Calu3 (cell line): ENCODE measurements at regions not wholly inside any gene's neighbourhood (a gene's known extent, or its start where the extent isn't known, plus 50 kb on each side); places are given as distances from the start of the nearest gene placed in this dataset.
"Not testable (repeated sequence)": the region's sequence is repeated elsewhere in the genome, so short reads cannot be mapped to it uniquely, and the experiment has no call there.

ENCODE experiments used
- BruUV-seq: library from RNA; stranded (reverse); fragments of 400-500 nt; replicated peaks from 2 replicates; lab custom pipeline; 2021; lab: Mats Ljungman, UMichigan
- CTCF ChIA-PET: fragments of 300-600 bp; sonication (Branson Sonifier 250); formaldehyde crosslinking; loops from one replicate; lab custom pipeline; 2022; ENCODE audit warnings: antibody characterized with exemption; lab: Charles Lee
- DNase-seq: peaks from one replicate; pipeline ENCODE4 v3.0.0; 2022
- H3K27ac Mint-ChIP-seq: one replicate; pipeline ENCODE4 v1.8.0; 2022; ENCODE audit warnings: mixed read lengths; ENCODE audit not compliant: unreplicated experiment
- H3K27me3 Mint-ChIP-seq: one replicate; pipeline ENCODE4 v1.8.0; 2022; ENCODE audit warnings: mixed read lengths; ENCODE audit not compliant: unreplicated experiment
- H3K36me3 Mint-ChIP-seq: one replicate; pipeline ENCODE4 v1.8.0; 2022; ENCODE audit warnings: mild to moderate bottlenecking, moderate library complexity, mixed read lengths; ENCODE audit not compliant: insufficient read depth, unreplicated experiment
- H3K4me1 Mint-ChIP-seq: one replicate; pipeline ENCODE4 v1.8.0; 2022; ENCODE audit warnings: mild to moderate bottlenecking, low read depth, mixed read lengths; ENCODE audit not compliant: unreplicated experiment
- H3K4me3 Mint-ChIP-seq: one replicate; pipeline ENCODE4 v1.8.0; 2022; ENCODE audit warnings: mild to moderate bottlenecking, low read depth, moderate library complexity, mixed read lengths; ENCODE audit not compliant: unreplicated experiment
- H3K9me3 Mint-ChIP-seq: one replicate; pipeline ENCODE4 v1.8.0; 2022; ENCODE audit warnings: low read depth, mixed read lengths; ENCODE audit not compliant: unreplicated experiment
- CTCF ChIP-seq: fragments of 200-600 bp; IDR thresholded peaks from one replicate; pipeline ENCODE4 v1.8.0; 2022; ENCODE audit warnings: antibody characterized with exemption; ENCODE audit not compliant: unreplicated experiment
- intact Hi-C: fragments of 100-400 bp; cut with micrococcal nuclease; formaldehyde crosslinking; loops from one replicate; pipeline ENCODE4 v1.10.0; 2022; ENCODE audit not compliant: unreplicated experiment

GRCh38 chr1:104636581-104636980 lies 886.9 kb downstream of the AMY1C start:
- CTCF ChIA-PET = no interaction called here
- no peaks in the 10 kb centered on the region for H3K4me1 Mint-ChIP-seq
- H3K27ac Mint-ChIP-seq = no peak overlapping the region
- no peak for TF ChIP-seq CTCF
- peaks cover 2% of the 10 kb centered on the region for H3K9me3 Mint-ChIP-seq
- no peak for DNase-seq
- H3K27me3 Mint-ChIP-seq = no peaks in the 10 kb centered on the region
- no TSS peak for BruUV-seq
- H3K4me3 Mint-ChIP-seq = no peak overlapping the region
- no peaks in the 10 kb centered on the region for H3K36me3 Mint-ChIP-seq
- intact Hi-C loops = loop anchor here (10.0 kb wide), 1 partner anchor 692 kb away; no protein-coding TSS in a partner anchor

GRCh38 chr1:104646233-104646632 lies 896.5 kb downstream of the AMY1C start:
- H3K27me3 Mint-ChIP-seq = no peaks in the 10 kb centered on the region

GRCh38 chr1:104648269-104648691 lies 898.6 kb downstream of the AMY1C start:
- Mint-ChIP-seq H3K27ac (no peak overlapping the region), H3K4me3 (no peak overlapping the region), H3K27me3 (no peaks in the 10 kb centered on the region), H3K4me1 (no peaks in the 10 kb centered on the region), H3K36me3 (no peaks in the 10 kb centered on the region), H3K9me3 (no peaks in the 10 kb centered on the region)
- intact Hi-C loops = loop anchor here (10.0 kb wide), 3 partner anchors 117 to 1147 kb away; no protein-coding TSS in a partner anchor
- DNase-seq = no peak
- CTCF ChIA-PET = interaction anchor here (0.8 kb wide), 1 partner anchor 120 kb away, joined by 5 read pairs; no protein-coding TSS in a partner anchor
- TF ChIP-seq CTCF = no peak
- no TSS peak for BruUV-seq

More at GRCh38 chr1:104646233-104646632, 896.5 kb downstream of the AMY1C start:
- DNase-seq = no peak
- intact Hi-C loops = loop anchor here (10.0 kb wide), 3 partner anchors 119 to 1149 kb away; no protein-coding TSS in a partner anchor
- no peak overlapping the region for H3K27ac Mint-ChIP-seq
- H3K4me1 Mint-ChIP-seq = no peaks in the 10 kb centered on the region
- no peak for TF ChIP-seq CTCF
- CTCF ChIA-PET = no interaction called here
- H3K4me3 Mint-ChIP-seq = no peak overlapping the region
- H3K9me3 Mint-ChIP-seq = no peaks in the 10 kb centered on the region
- no peaks in the 10 kb centered on the region for H3K36me3 Mint-ChIP-seq
- no TSS peak for BruUV-seq

- H3K4me3 Mint-ChIP-seq, H3K27ac Mint-ChIP-seq, H3K36me3 Mint-ChIP-seq, H3K27me3 Mint-ChIP-seq, DNase-seq, H3K4me1 Mint-ChIP-seq, H3K9me3 Mint-ChIP-seq, BruUV-seq, intact Hi-C loops, CTCF ChIA-PET: not testable (repeated sequence)
Observed at GRCh38 chr1:104664374-104664773, 914.7 kb downstream of the AMY1C start.

GRCh38 chr1:104665300-104665699 lies 915.6 kb downstream of the AMY1C start:
- no peaks in the 10 kb centered on the region for H3K36me3 Mint-ChIP-seq
- TF ChIP-seq CTCF = no peak
- intact Hi-C loops = no loop called here

More at GRCh38 chr1:104665300-104665699, 915.6 kb downstream of the AMY1C start:
- Mint-ChIP-seq H3K4me1 (no peaks in the 10 kb centered on the region), H3K9me3 (peaks cover 3% of the 10 kb centered on the region), H3K27me3 (no peaks in the 10 kb centered on the region), H3K27ac (no peak overlapping the region), H3K4me3 (no peak overlapping the region)
- BruUV-seq = no TSS peak
- DNase-seq = no peak
- CTCF ChIA-PET = no interaction called here
